ENCODE measurements at regions not wholly inside any gene's neighbourhood (a gene's known extent, or its start where the extent isn't known, plus 50 kb on each side); places are given as distances from the start of the nearest gene placed in this dataset.

DNA sequence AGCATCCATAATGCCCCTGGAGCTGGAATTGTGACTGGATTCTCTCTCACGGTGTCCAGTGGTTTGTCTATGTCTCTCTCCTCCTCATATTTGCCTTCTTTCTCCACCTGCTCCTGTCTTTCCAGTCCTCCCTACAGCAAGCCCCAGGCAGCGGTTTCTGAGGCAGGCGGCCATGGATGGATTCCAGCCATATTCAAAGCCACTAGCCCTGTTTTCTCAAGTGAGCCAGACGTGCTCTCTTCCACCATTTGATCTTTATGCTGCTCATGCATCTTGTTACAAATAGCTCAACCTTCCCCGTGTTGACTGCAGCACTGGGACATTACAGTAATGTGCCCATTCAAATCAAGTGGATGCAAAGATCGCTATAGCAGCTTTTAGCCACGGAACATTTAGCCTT is 387.2 kb upstream of the PODXL start:
- Histone ChIP-seq H3F3A (replicated peaks; ENCODE audit: insufficient read depth) (peaks cover 11% of the 10 kb centered on the region), H3K4me3 (ENCODE audit: low read depth in 2 of 2, low read length in 1 of 2) (no peak overlapping the region), H3K9ac (no peak overlapping the region), H3K79me2 (ENCODE audit: insufficient read depth) (0 out of 2 replicates have a peak, but pooled peaks cover 6% of the 10 kb centered on the region), H4K20me1 (ENCODE audit: insufficient read depth) (no peaks in the 10 kb centered on the region; the same call in 1 of the 2 replicates), H3K27me3 (ENCODE audit: insufficient read depth) (no peaks in the 10 kb centered on the region), H3K27ac (ENCODE audit: low read depth in 2 of 2, low read length in 1 of 2) (no peak overlapping the region), H2AFZ (ENCODE audit: low read depth) (no peak overlapping the region), H3K9me3 (no peaks in the 10 kb centered on the region), H3K9me2 (no peaks in the 10 kb centered on the region), H3K4me1 (ENCODE audit: control insufficient read depth in 1 of 2, insufficient read depth in 2 of 2, low read depth in 1 of 2, low read length in 1 of 2) (peaks cover 12 to 20% of the 10 kb centered on the region in 2 experiments; a peak in 3 of 4 replicates), H3K36me3 (replicated peaks in 1 of 2; ENCODE audit: control insufficient read depth in 1 of 2, insufficient read depth in 2 of 2, low read length in 1 of 2) (peaks cover 0 to 42% of the 10 kb centered on the region in 2 experiments), H3K4me2 (no peak overlapping the region)
- WGBS (ENCODE audit: low lambda C conversion rate) = 95% methylated on average over 7 of the region's 7 CpGs
- no peak for DNase-seq
- no peak for TF ChIP-seq FOXJ3 (CRISPR knock-in tag; IDR thresholded peaks at IDR 0.05)
- no peak for TF ChIP-seq TAF1 (IDR thresholded peaks at IDR 0.05; ENCODE audit: borderline replicate concordance, low read depth, low read length)
- TF ChIP-seq TCF12 (IDR thresholded peaks at IDR 0.05) = no peak
- no peak for TF ChIP-seq TEAD4 (IDR thresholded peaks at IDR 0.05; ENCODE audit: borderline replicate concordance, insufficient read depth)
- no peak for TF ChIP-seq RXRA (IDR thresholded peaks at IDR 0.05; ENCODE audit: borderline replicate concordance, low read depth)
- TF ChIP-seq EP300 (IDR thresholded peaks at IDR 0.05; ENCODE audit: borderline replicate concordance in 1 of 2, low read depth in 1 of 2, low read length in 1 of 2) = no peak
- TF ChIP-seq, protein P1, sequence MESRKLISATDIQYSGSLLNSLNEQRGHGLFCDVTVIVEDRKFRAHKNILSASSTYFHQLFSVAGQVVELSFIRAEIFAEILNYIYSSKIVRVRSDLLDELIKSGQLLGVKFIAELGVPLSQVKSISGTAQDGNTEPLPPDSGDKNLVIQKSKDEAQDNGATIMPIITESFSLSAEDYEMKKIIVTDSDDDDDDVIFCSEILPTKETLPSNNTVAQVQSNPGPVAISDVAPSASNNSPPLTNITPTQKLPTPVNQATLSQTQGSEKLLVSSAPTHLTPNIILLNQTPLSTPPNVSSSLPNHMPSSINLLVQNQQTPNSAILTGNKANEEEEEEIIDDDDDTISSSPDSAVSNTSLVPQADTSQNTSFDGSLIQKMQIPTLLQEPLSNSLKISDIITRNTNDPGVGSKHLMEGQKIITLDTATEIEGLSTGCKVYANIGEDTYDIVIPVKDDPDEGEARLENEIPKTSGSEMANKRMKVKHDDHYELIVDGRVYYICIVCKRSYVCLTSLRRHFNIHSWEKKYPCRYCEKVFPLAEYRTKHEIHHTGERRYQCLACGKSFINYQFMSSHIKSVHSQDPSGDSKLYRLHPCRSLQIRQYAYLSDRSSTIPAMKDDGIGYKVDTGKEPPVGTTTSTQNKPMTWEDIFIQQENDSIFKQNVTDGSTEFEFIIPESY (IDR thresholded peaks at IDR 0.05; ENCODE audit: borderline replicate concordance, low read depth) = no peak
- CTCF ChIA-PET = interaction anchor here (0.9 to 9.2 kb wide), 8 partner anchors 11 to 635 kb away, joined by 3 to 136 read pairs (median 16); partner anchors contain the start of gene PLXNA4
- POLR2A ChIA-PET = no interaction called here

GRCh38 chr7:131943211-131943610 is 386.8 kb upstream of the PODXL start:
- no peak overlapping the region for H3K4me2 ChIP-seq
- CTCF ChIA-PET = interaction anchor here (0.9 to 9.2 kb wide), 8 partner anchors 11 to 635 kb away, joined by 3 to 136 read pairs (median 16); partner anchors contain the start of gene PLXNA4
- H3K27me3 ChIP-seq (ENCODE audit: insufficient read depth) = no peaks in the 10 kb centered on the region
- no peak overlapping the region for H2AFZ ChIP-seq (ENCODE audit: low read depth)
- H3K27ac ChIP-seq (ENCODE audit: low read depth in 2 of 2, low read length in 1 of 2) = no peak overlapping the region
- H3K36me3 ChIP-seq (replicated peaks in 1 of 2; ENCODE audit: control insufficient read depth in 1 of 2, insufficient read depth in 2 of 2, low read length in 1 of 2) = peaks cover 0 to 46% of the 10 kb centered on the region in 2 experiments
- H4K20me1 ChIP-seq (ENCODE audit: insufficient read depth) = no peaks in the 10 kb centered on the region; the same call in 1 of the 2 replicates
- DNase-seq = no peak
- H3K9ac ChIP-seq = no peak overlapping the region
- no peak overlapping the region for H3K4me3 ChIP-seq (ENCODE audit: low read depth in 2 of 2, low read length in 1 of 2)
- peaks cover 7 to 15% of the 10 kb centered on the region in 2 experiments; a peak in 3 of 4 replicates for H3K4me1 ChIP-seq (ENCODE audit: control insufficient read depth in 1 of 2, insufficient read depth in 2 of 2, low read depth in 1 of 2, low read length in 1 of 2)
- H3K79me2 ChIP-seq (ENCODE audit: insufficient read depth) = 0 out of 2 replicates have a peak, but pooled peaks cover 8% of the 10 kb centered on the region
- H3K9me3 ChIP-seq = no peaks in the 10 kb centered on the region
- 94% methylated on average over 4 of the region's 4 CpGs for WGBS (ENCODE audit: low lambda C conversion rate)
- TF ChIP-seq CHD2 (IDR thresholded peaks at IDR 0.05; ENCODE audit: low read length, partially characterized antibody) (no peak), FOXM1 (IDR thresholded peaks at IDR 0.05; ENCODE audit: low read depth) (no peak), REST (IDR thresholded peaks at IDR 0.05; ENCODE audit: low read depth, low read length) (no peak), IRF3 (IDR thresholded peaks at IDR 0.05; ENCODE audit: low read depth, low read length) (no peak)
- peaks cover 9% of the 10 kb centered on the region for H3F3A ChIP-seq (replicated peaks; ENCODE audit: insufficient read depth)
- no peaks in the 10 kb centered on the region for H3K9me2 ChIP-seq
- POLR2A ChIA-PET = no interaction called here

Measured in SK-N-SH (cell line).